ENCODE measurements at regions not wholly inside any gene's neighbourhood (a gene's known extent, or its start where the extent isn't known, plus 50 kb on each side); places are given as distances from the start of the nearest gene placed in this dataset.

DNA sequence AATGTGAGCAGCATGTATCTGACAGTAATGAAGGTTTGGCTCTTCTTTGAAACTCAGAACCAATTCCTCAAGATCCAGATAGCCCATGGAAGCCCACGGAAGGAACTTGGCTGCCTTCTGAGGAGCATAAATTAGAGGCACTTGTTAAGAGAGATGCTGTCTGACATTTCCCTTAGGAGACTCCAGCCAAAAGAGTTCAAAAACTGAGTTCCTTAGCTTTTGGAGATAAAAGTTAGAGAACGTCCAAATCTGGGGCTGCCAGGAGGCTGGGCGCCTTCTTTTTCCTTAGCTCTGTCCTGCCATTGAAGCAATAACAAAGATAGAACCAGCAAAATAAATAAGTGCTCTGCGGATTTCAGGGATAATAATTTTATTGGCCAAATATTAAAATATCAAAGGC is 439.6 kb upstream of the USP24 start:
- no peaks in the 10 kb centered on the region for H3K27me3 ChIP-seq (ENCODE audit: control insufficient read depth, insufficient read depth, low read length)
- 60% methylated on average over 1 of the region's 4 CpGs for WGBS (ENCODE audit: insufficient coverage)
- H3K4me3 ChIP-seq (ENCODE audit: low read length), result no peak overlapping the region
- no peak overlapping the region for H3K27ac ChIP-seq (ENCODE audit: low read length)
- H3K9me3 ChIP-seq (replicated peaks; ENCODE audit: control insufficient read depth, low read depth, low read length), result no peaks in the 10 kb centered on the region
- H3K4me1 ChIP-seq (ENCODE audit: control insufficient read depth, insufficient read depth, low read length), result peaks cover 4% of the 10 kb centered on the region
- peak; percentile 54 for DNase-seq
- no peaks in the 10 kb centered on the region for H3K36me3 ChIP-seq (ENCODE audit: control insufficient read depth, insufficient read depth, low read length)

DNA sequence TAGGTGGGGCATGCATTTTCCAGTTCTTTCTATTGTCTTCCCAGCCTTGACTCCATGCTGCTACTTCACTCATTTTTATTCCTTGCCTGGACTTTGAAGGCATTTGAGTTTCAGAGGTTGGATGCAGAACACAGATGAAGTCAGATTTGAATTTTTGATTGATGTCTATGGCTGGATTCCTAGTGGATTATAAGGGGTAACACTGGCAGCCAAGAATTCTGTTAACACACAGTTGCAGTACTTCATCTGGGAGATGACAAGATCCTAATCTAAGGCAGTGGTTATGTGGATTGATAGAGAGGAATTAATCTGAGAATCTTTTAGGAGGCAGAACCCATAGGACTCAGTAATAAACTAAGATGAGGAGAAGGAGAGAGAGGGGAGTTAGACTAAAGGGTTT is 439.0 kb upstream of the USP24 start:
- Histone ChIP-seq H3K9me3 (replicated peaks; ENCODE audit: control insufficient read depth, low read depth, low read length) (no peaks in the 10 kb centered on the region), H3K27me3 (ENCODE audit: control insufficient read depth, insufficient read depth, low read length) (no peaks in the 10 kb centered on the region), H3K4me3 (ENCODE audit: low read length) (no peak overlapping the region), H3K36me3 (ENCODE audit: control insufficient read depth, insufficient read depth, low read length) (no peaks in the 10 kb centered on the region), H3K4me1 (ENCODE audit: control insufficient read depth, insufficient read depth, low read length) (peaks cover 4% of the 10 kb centered on the region), H3K27ac (ENCODE audit: low read length) (no peak overlapping the region)
- DNase-seq, result no peak

DNA sequence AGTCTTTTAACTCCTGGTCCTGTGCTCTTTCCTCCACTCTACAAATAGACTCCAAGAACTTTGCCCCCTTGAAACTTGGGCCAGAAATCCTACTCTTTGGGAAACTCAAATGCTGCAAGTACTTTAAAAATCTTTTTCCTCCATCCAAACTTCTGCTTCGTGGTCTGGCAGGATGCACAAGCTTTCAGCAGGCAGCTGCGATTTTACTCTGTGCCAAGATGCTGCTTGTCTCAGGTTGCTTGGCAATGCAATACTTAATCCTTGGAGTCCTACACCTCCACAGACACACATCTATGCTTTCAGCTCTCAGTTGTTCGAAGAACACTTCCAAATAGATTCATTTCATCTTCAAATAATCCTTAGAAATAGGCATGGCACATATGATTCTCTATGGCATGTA is 435.3 kb upstream of the USP24 start:
- no peaks in the 10 kb centered on the region for H3K27me3 ChIP-seq (ENCODE audit: control insufficient read depth, insufficient read depth, low read length)
- peaks cover 4% of the 10 kb centered on the region for H3K4me1 ChIP-seq (ENCODE audit: control insufficient read depth, insufficient read depth, low read length)
- DNase-seq, result peak; percentile 83
- no peak overlapping the region for H3K4me3 ChIP-seq (ENCODE audit: low read length)
- H3K27ac ChIP-seq (ENCODE audit: low read length), result peak overlapping the region; percentile 16
- WGBS (ENCODE audit: insufficient coverage), result 13% methylated on average over 2 of the region's 3 CpGs
- H3K36me3 ChIP-seq (ENCODE audit: control insufficient read depth, insufficient read depth, low read length), result no peaks in the 10 kb centered on the region
- H3K9me3 ChIP-seq (replicated peaks; ENCODE audit: control insufficient read depth, low read depth, low read length), result no peaks in the 10 kb centered on the region

DNA sequence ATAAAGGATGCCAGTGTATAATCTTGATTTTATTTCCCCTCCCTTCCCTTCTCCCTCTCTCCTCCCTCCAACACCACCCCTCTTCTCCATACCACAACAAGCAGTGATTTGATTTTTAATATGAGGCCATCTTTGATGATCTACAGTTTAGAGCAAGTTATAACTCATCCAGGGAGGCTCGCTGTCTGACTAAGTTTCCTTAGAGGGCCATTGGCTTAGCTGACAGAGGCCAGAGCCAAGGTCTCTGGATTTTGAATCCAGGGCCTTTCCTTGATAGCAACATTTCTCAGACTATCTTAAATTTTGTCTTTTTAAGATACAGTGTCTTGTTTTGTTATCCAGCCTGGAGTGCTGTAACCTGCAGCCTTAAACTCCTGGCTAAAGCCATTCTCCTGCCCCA is 431.0 kb upstream of the USP24 start:
- Histone ChIP-seq H3K36me3 (ENCODE audit: control insufficient read depth, insufficient read depth, low read length) (no peaks in the 10 kb centered on the region), H3K9me3 (replicated peaks; ENCODE audit: control insufficient read depth, low read depth, low read length) (no peaks in the 10 kb centered on the region), H3K27ac (ENCODE audit: low read length) (no peak overlapping the region), H3K4me3 (ENCODE audit: low read length) (no peak overlapping the region), H3K4me1 (ENCODE audit: control insufficient read depth, insufficient read depth, low read length) (peaks cover 4% of the 10 kb centered on the region), H3K27me3 (ENCODE audit: control insufficient read depth, insufficient read depth, low read length) (no peaks in the 10 kb centered on the region)
- no peak for DNase-seq
- 50% methylated on average over 1 of the region's 1 CpG for WGBS (ENCODE audit: insufficient coverage)

DNA sequence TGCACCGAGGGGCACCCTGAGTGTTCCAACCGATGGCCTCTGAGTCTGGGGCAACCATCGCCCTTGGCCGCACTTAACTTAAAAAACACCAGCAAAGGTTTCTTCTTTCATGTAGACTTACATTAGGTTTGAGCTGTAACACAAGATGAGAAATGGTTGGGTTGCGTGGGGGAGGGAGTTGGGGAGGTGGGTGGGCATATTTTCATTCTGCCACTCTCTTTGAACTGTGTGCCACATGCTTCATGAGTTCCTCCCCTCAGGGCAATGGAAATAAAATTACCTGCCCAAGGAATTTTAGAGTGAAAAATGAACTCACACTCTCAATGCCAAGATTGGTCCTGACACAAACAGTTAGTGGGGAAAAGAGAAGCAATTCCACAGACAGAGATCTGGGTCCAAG is 430.1 kb upstream of the USP24 start:
- Histone ChIP-seq H3K36me3 (ENCODE audit: control insufficient read depth, insufficient read depth, low read length) (no peaks in the 10 kb centered on the region), H3K4me3 (ENCODE audit: low read length) (no peak overlapping the region), H3K9me3 (replicated peaks; ENCODE audit: control insufficient read depth, low read depth, low read length) (no peaks in the 10 kb centered on the region), H3K27me3 (ENCODE audit: control insufficient read depth, insufficient read depth, low read length) (no peaks in the 10 kb centered on the region), H3K4me1 (ENCODE audit: control insufficient read depth, insufficient read depth, low read length) (peaks cover 9% of the 10 kb centered on the region), H3K27ac (ENCODE audit: low read length) (no peak overlapping the region)
- DNase-seq, result no peak
- 100% methylated on average over 1 of the region's 5 CpGs for WGBS (ENCODE audit: insufficient coverage)

DNA sequence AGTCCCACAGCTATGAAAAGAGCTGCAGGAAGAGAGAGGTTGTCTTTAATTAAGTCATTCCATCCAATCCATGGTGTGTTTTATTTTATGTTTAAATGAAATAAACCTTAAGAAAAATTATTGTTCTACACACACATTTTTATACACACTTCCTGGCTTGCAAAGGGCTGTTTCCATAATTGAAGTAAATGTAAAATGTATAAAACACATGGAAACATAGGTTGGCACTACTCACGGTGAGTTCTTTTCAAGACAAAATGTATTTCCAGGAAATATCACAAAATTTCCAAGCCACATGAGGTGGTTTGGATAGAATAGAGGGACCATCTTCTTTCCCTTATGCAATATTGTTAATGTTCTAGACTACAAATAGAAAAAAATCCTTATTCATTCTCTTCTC is 426.8 kb upstream of the USP24 start:
- H3K4me3 ChIP-seq (ENCODE audit: low read length), result no peak overlapping the region
- H3K36me3 ChIP-seq (ENCODE audit: control insufficient read depth, insufficient read depth, low read length), result no peaks in the 10 kb centered on the region
- no peaks in the 10 kb centered on the region for H3K27me3 ChIP-seq (ENCODE audit: control insufficient read depth, insufficient read depth, low read length)
- no CpG with 5 or more reads among the region's 1 CpG for WGBS (ENCODE audit: insufficient coverage)
- DNase-seq, result peak; percentile 87
- H3K9me3 ChIP-seq (replicated peaks; ENCODE audit: control insufficient read depth, low read depth, low read length), result no peaks in the 10 kb centered on the region
- H3K27ac ChIP-seq (ENCODE audit: low read length), result peak overlapping the region; percentile 77
- H3K4me1 ChIP-seq (ENCODE audit: control insufficient read depth, insufficient read depth, low read length), result peaks cover 10% of the 10 kb centered on the region

DNA sequence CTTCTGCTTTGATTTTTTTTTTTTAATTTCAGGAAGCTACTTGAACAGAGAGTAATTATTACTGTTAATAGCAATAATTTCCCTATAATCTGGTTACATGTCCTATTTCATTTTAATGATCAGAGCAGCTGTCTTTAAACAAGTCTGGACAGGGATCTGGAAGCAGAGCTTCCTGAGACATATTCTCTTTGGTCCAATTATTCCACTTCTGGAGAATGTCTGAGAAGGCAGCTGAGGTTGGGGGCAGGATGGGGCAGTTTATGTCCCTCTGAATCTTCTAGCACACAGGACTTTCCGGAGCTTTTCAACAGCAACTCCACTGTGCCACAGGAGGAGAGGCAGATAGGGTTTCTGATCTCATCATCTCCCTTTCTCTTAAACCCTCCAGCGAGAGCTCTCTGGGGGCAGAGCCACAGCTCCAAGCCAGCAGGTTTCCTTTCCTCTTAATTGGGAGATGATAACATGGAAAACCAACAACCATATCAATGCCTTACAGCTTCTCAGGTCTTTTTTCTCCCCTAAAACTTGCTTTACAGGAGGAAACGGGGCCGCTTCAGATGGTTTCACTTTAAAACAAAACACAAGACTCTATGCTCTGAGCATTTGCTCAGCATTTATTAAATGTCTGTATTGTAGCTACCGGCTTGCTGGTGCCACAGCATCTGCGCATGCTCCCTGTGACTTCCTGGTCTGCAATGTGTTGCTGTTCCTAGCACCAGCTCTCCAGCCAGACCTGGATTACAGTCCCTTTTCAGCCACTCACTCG is 425.7 kb upstream of the USP24 start:
- Histone ChIP-seq H3K36me3 (ENCODE audit: control insufficient read depth, insufficient read depth, low read length) (no peaks in the 10 kb centered on the region), H3K4me1 (ENCODE audit: control insufficient read depth, insufficient read depth, low read length) (peaks cover 10% of the 10 kb centered on the region), H3K27ac (ENCODE audit: low read length) (peak overlapping the region; percentile 77), H3K9me3 (replicated peaks; ENCODE audit: control insufficient read depth, low read depth, low read length) (no peaks in the 10 kb centered on the region), H3K4me3 (ENCODE audit: low read length) (peak overlapping the region; percentile 21), H3K27me3 (ENCODE audit: control insufficient read depth, insufficient read depth, low read length) (no peaks in the 10 kb centered on the region)
- peak; percentile 88 for DNase-seq
- WGBS (ENCODE audit: insufficient coverage), result 31% methylated on average over 2 of the region's 7 CpGs

DNA sequence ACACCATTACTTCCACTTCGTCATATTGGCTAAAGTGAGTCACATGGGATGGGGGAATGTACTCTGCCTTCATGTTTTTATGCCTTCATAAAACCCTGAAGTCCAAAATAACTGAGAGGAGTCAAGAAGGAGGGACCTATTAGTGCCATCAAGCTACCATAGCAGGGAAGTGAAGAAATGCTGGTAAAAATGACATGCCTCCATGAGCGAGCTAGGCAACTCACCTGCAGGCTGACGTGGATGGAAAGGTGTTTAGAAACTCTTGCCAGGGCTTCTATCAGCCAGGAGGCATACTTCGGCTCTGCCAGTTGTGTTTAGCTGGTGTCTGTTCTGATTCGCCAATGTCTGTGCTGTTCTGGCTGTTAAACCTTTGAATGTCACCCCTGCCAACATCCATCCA is 424.4 kb upstream of the USP24 start:
- no peaks in the 10 kb centered on the region for H3K36me3 ChIP-seq (ENCODE audit: control insufficient read depth, insufficient read depth, low read length)
- WGBS (ENCODE audit: insufficient coverage), result 95% methylated on average over 2 of the region's 5 CpGs
- DNase-seq, result no peak

DNA sequence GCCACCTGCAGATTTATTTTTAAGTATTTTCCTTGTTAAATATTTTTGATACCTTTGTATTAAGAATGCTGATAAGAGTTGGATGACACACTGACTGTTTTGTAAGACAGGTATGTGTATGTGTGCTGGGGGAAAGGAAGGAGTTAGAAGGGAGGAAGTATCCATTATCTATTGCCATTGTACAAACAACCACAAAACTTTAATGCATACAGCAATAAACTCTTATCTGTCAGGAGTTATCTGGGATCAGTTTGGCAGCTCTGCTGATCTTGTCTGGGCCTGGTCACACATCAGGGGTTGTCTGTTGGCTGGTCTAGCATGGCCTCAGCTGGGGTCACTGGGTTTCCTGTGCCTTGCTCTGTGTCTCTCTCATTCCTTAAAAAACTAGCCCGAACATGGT is 423.9 kb upstream of the USP24 start:
- no peak for DNase-seq
- WGBS (ENCODE audit: insufficient coverage), result no CpG with 5 or more reads among the region's 1 CpG

More for the DNA sequence above, 424.4 kb upstream of the USP24 start:
- peaks cover 10% of the 10 kb centered on the region for H3K4me1 ChIP-seq (ENCODE audit: control insufficient read depth, insufficient read depth, low read length)
- H3K4me3 ChIP-seq (ENCODE audit: low read length), result no peak overlapping the region
- H3K9me3 ChIP-seq (replicated peaks; ENCODE audit: control insufficient read depth, low read depth, low read length), result no peaks in the 10 kb centered on the region
- H3K27me3 ChIP-seq (ENCODE audit: control insufficient read depth, insufficient read depth, low read length), result no peaks in the 10 kb centered on the region
- H3K27ac ChIP-seq (ENCODE audit: low read length), result no peak overlapping the region

DNA sequence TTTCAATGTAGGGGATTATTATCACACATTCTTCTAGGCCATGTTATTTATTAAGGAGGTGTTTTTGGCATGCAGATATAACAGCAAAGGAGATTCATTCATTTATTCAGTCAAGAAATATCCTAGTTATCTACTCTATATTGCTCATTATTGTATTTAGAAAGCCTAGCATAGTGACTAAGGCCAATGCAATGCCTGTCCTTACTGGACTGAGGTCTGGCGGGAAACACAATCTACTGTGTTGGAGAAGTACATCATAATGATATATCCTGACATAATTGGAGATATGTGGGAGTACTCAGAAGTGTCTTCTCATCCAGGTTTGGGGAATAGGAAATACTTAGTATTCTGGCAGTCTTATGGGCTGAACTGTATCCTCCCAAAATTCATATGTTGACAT is 421.5 kb upstream of the USP24 start:
- Histone ChIP-seq H3K27me3 (ENCODE audit: control insufficient read depth, insufficient read depth, low read length) (no peaks in the 10 kb centered on the region), H3K36me3 (ENCODE audit: control insufficient read depth, insufficient read depth, low read length) (no peaks in the 10 kb centered on the region), H3K4me1 (ENCODE audit: control insufficient read depth, insufficient read depth, low read length) (peaks cover 10% of the 10 kb centered on the region), H3K4me3 (ENCODE audit: low read length) (no peak overlapping the region), H3K27ac (ENCODE audit: low read length) (no peak overlapping the region), H3K9me3 (replicated peaks; ENCODE audit: control insufficient read depth, low read depth, low read length) (no peaks in the 10 kb centered on the region)
- no peak for DNase-seq
- WGBS (ENCODE audit: insufficient coverage), result no CpG with 5 or more reads among the region's 1 CpG

More for the DNA sequence above, 423.9 kb upstream of the USP24 start:
- H3K36me3 ChIP-seq (ENCODE audit: control insufficient read depth, insufficient read depth, low read length), result no peaks in the 10 kb centered on the region
- H3K27ac ChIP-seq (ENCODE audit: low read length), result no peak overlapping the region
- H3K9me3 ChIP-seq (replicated peaks; ENCODE audit: control insufficient read depth, low read depth, low read length), result no peaks in the 10 kb centered on the region
- H3K4me3 ChIP-seq (ENCODE audit: low read length), result no peak overlapping the region
- peaks cover 10% of the 10 kb centered on the region for H3K4me1 ChIP-seq (ENCODE audit: control insufficient read depth, insufficient read depth, low read length)
- H3K27me3 ChIP-seq (ENCODE audit: control insufficient read depth, insufficient read depth, low read length), result no peaks in the 10 kb centered on the region

DNA sequence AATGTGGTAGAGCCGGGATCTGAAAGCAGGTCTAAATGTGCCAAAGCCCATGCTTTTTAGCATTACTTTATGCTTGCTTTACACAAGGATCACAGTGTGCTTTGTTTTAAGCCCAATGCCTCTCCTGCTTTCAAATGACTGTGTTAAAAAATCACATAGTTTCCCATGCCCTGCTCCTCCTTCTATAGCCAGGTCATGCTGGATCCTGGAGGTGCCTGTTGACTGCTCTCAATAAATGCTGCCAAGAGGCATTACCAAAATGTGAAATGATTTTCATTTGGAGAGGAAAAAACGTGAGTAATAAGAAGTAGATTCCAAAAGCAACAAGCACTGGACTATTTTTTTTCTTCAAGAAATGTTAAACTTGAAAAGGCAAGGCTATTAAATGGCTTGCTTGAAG is 420.7 kb upstream of the USP24 start:
- DNase-seq, result peak; percentile 45
- Histone ChIP-seq H3K9me3 (replicated peaks; ENCODE audit: control insufficient read depth, low read depth, low read length) (no peaks in the 10 kb centered on the region), H3K4me1 (ENCODE audit: control insufficient read depth, insufficient read depth, low read length) (peaks cover 5% of the 10 kb centered on the region), H3K27me3 (ENCODE audit: control insufficient read depth, insufficient read depth, low read length) (no peaks in the 10 kb centered on the region), H3K36me3 (ENCODE audit: control insufficient read depth, insufficient read depth, low read length) (no peaks in the 10 kb centered on the region), H3K27ac (ENCODE audit: low read length) (no peak overlapping the region), H3K4me3 (ENCODE audit: low read length) (no peak overlapping the region)
- WGBS (ENCODE audit: insufficient coverage), result 83% methylated on average over 1 of the region's 2 CpGs
